Islet precursor cell (in vitro differentiated cells): ENCODE measurements at regions not wholly inside any gene's neighbourhood (a gene's known extent, or its start where the extent isn't known, plus 50 kb on each side); places are given as distances from the start of the nearest gene placed in this dataset.
"Not testable (repeated sequence)": the region's sequence is repeated elsewhere in the genome, so short reads cannot be mapped to it uniquely, and the experiment has no call there.

Experiments
- DNase-seq: peaks from one replicate; pipeline ENCODE4 v3.0.0-alpha.2; 2018

GRCh38 chr3:103210583-103210982, 775.8 kb downstream of the ZPLD1 start:
- no peak for DNase-seq

- DNase-seq = no peak
Observed at GRCh38 chr3:103218146-103218545, 783.3 kb downstream of the ZPLD1 start.

- no peak for DNase-seq
Observed at GRCh38 chr3:103218793-103219192, 784.0 kb downstream of the ZPLD1 start.

GRCh38 chr3:103227651-103228050, 792.8 kb downstream of the ZPLD1 start:
- no peak for DNase-seq

GRCh38 chr3:103247459-103247858, 812.6 kb downstream of the ZPLD1 start:
- no peak for DNase-seq

GRCh38 chr3:103254827-103255226, 820.0 kb downstream of the ZPLD1 start:
- DNase-seq = not testable (repeated sequence)

- DNase-seq = no peak
Observed at GRCh38 chr3:103269287-103269686, 834.5 kb downstream of the ZPLD1 start.

GRCh38 chr3:103271575-103271974, 836.8 kb downstream of the ZPLD1 start:
- no peak for DNase-seq

- DNase-seq = no peak
Observed at GRCh38 chr3:103295974-103296570, 861.3 kb downstream of the ZPLD1 start.

- DNase-seq = not testable (repeated sequence)
Observed at GRCh38 chr3:103297502-103297901, 862.7 kb downstream of the ZPLD1 start.

- DNase-seq = no peak
Observed at GRCh38 chr3:103306104-103306503, 871.3 kb downstream of the ZPLD1 start.

GRCh38 chr3:103308921-103309320, 874.1 kb downstream of the ZPLD1 start:
- DNase-seq = peak; percentile 52

GRCh38 chr3:103319912-103320311, 885.1 kb downstream of the ZPLD1 start:
- DNase-seq = no peak

GRCh38 chr3:103337179-103337845, 902.5 kb downstream of the ZPLD1 start:
- DNase-seq = no peak

- no peak for DNase-seq
Observed at GRCh38 chr3:103341078-103341606, 906.3 kb downstream of the ZPLD1 start.

- DNase-seq = no peak
Observed at GRCh38 chr3:103342205-103342731, 907.5 kb downstream of the ZPLD1 start.

GRCh38 chr3:103349760-103350159, 914.9 kb downstream of the ZPLD1 start:
- no peak for DNase-seq

- no peak for DNase-seq
Observed at GRCh38 chr3:103365467-103365866, 930.7 kb downstream of the ZPLD1 start.

GRCh38 chr3:103367481-103367880, 932.7 kb downstream of the ZPLD1 start:
- DNase-seq = no peak

- no peak for DNase-seq
Observed at GRCh38 chr3:103371411-103371810, 936.6 kb downstream of the ZPLD1 start.

GRCh38 chr3:103372031-103372430, 937.2 kb downstream of the ZPLD1 start:
- no peak for DNase-seq

GRCh38 chr3:103380391-103380790, 945.6 kb downstream of the ZPLD1 start:
- DNase-seq = no peak

- no peak for DNase-seq
Observed at GRCh38 chr3:103381296-103382079, 946.7 kb downstream of the ZPLD1 start.
